Heart left ventricle (tissue), 14 donors: ENCODE measurements at regions not wholly inside any gene's neighbourhood (a gene's known extent, or its start where the extent isn't known, plus 50 kb on each side); places are given as distances from the start of the nearest gene placed in this dataset.

ENCODE experiments used
- ATAC-seq, 4 donors: fragments of 200-7000 bp; cut with Tn5 transposase; one replicate each; pipeline ENCODE4 v1.9.1; 2020 to 2022; ENCODE audit warnings: moderate library complexity in 4 of 4, mild to moderate bottlenecking in 3 of 4, moderate number of reproducible peaks in 1 of 4
- DNase-seq, 5 donors: peaks; one replicate each; pipeline ENCODE4 v3.0.0-alpha.2; 2020
- H3K27ac ChIP-seq, 12 donors: fragments of 200-600 bp; sonication (generic) in 4 of 12; one replicate each; pipeline versions ENCODE4 v1.5.0 to v1.8.0; 2016 to 2022; ENCODE audit warnings: mild to moderate bottlenecking in 2 of 12
- H3K27me3 ChIP-seq, 9 donors: fragments of 200-600 bp; sonication (generic) in 2 of 9; one replicate each; pipeline versions ENCODE4 v1.5.1 to v1.8.0; 2016 to 2022; ENCODE audit warnings: mild to moderate bottlenecking in 3 of 9
- H3K36me3 ChIP-seq, 9 donors: fragments of 200-600 bp; sonication (generic) in 2 of 9; one replicate each; pipeline versions ENCODE4 v1.5.0 to v1.8.0; 2018 to 2022; ENCODE audit warnings: mild to moderate bottlenecking in 2 of 9
- H3K4me1 ChIP-seq, 12 donors: fragments of 200-600 bp; sonication (generic) in 4 of 12; one replicate each; pipeline versions ENCODE4 v1.5.0 to v1.8.0; 2016 to 2022; ENCODE audit warnings: mild to moderate bottlenecking in 3 of 12
- H3K4me3 ChIP-seq, 12 donors: fragments of 200-600 bp; sonication (generic) in 4 of 12; one replicate each; pipeline versions ENCODE4 v1.5.0 to v1.8.0; 2017 to 2022; ENCODE audit warnings: mild to moderate bottlenecking in 9 of 12, moderate library complexity in 4 of 12
- H3K9me3 ChIP-seq, 12 donors: fragments of 200-600 bp; sonication (generic) in 4 of 12; one replicate each; pipeline versions ENCODE4 v1.5.0 to v1.8.0; 2016 to 2022; ENCODE audit warnings: mild to moderate bottlenecking in 1 of 12
- CTCF ChIP-seq, 12 donors: fragments of 200-600 bp; sonication (generic) in 4 of 12; IDR thresholded peaks; one replicate each; pipeline versions ENCODE4 v1.5.0 to v1.8.0; 2018 to 2022; ENCODE audit warnings: antibody characterized with exemption in 12 of 12, mild to moderate bottlenecking in 5 of 12
- POLR2A ChIP-seq, 2 donors: fragments of 450-650 bp; IDR thresholded peaks; one replicate each; pipeline ENCODE4 v1.6.1; 2017; ENCODE audit warnings: antibody characterized with exemption in 2 of 2, mild to moderate bottlenecking in 2 of 2, moderate library complexity in 2 of 2
- intact Hi-C, 10 donors: fragments of 100-400 bp; cut with DNase I; formaldehyde crosslinking; loops; one replicate each; pipeline versions ENCODE4 v1.11.1 to v1.14.2; 2022
- donor health status: ischemic (EF 13 %, LVEDD 7.1; RV severe dilation, severe dysfunction).
- donor health status: DM: no; HTN: yes; CAD: no.
- donor health status: DM: no; HTN: no; CAD: no.
- donor health status: ischemic (EF 25% LVEDD 6.9; RV normal size, moderate dysfunction).
- donor health status: ischemic (EF 25% LVEDD 5.7; RV mildly dilated, moderate dysfunction).
- donor health status: DM: yes; HTN: yes; CAD: no.
- donor health status: ischemic (EF 35%, LVEDD 5.7; RV mildly dilated, moderate dysfunction).
- donor health status: nonischemic (EF 11% LVEDD 7.7; RV severe dilation, severe dysfunction).
- donor health status: DM: yes; HTN: yes; CAD: no.
- donor health status: PGD.
- donor health status: ischemic (EF 29% LVEDD 5.4; RV normal size, mild dysfunction).
- donor health status: nonischemic (EF 23%, LVEDD 6.1; RV moderate dilation, normal function).

GRCh38 chr3:116647996-116648395, 61.6 kb upstream of the TUSC7 start:
- intact Hi-C loops = no loop called here
- H3K9me3 ChIP-seq = no peaks in the 10 kb centered on the region
- no peaks in the 10 kb centered on the region for H3K27me3 ChIP-seq
- H3K4me1 ChIP-seq = no peaks in the 10 kb centered on the region
- H3K36me3 ChIP-seq = no peaks in the 10 kb centered on the region
- no peak overlapping the region for H3K27ac ChIP-seq
- TF ChIP-seq CTCF (IDR thresholded peaks at IDR 0.05) (no peak), POLR2A (IDR thresholded peaks at IDR 0.05) (no peak)
- ATAC-seq = no peak
- no peak overlapping the region for H3K4me3 ChIP-seq
- DNase-seq = no peak
